ENCODE measurements at regions not wholly inside any gene's neighbourhood (a gene's known extent, or its start where the extent isn't known, plus 50 kb on each side); places are given as distances from the start of the nearest gene placed in this dataset.

- H2AK5ac ChIP-seq (ENCODE audit: low read depth, low read length): no peak overlapping the region
- H3K79me1 ChIP-seq (ENCODE audit: low read depth, low read length): no peaks in the 10 kb centered on the region
- H3K4ac ChIP-seq (replicated peaks; ENCODE audit: insufficient read length, low read depth, low read length): no peak overlapping the region
- DNase-seq (ENCODE audit: low read depth in 1 of 2, low spot score in 2 of 2): peak in 1 of 2 experiments; percentile 66
- no peaks in the 10 kb centered on the region; a peak in 1 of 7 replicates for H3K4me1 ChIP-seq (replicated peaks in 1 of 4; ENCODE audit: control insufficient read depth in 3 of 4, insufficient read depth in 4 of 4, low read length in 3 of 4)
- no peak overlapping the region for H2BK20ac ChIP-seq (ENCODE audit: low read length)
- no peak overlapping the region for H2BK120ac ChIP-seq (replicated peaks; ENCODE audit: low read depth, low read length)
- no peak overlapping the region; the same call in 1 of the 2 replicates for H3K18ac ChIP-seq (ENCODE audit: extremely low read depth, low read length)
- H3K14ac ChIP-seq (ENCODE audit: insufficient read length): no peak overlapping the region
- no peak overlapping the region for H2BK15ac ChIP-seq (ENCODE audit: low read length)
- H2AFZ ChIP-seq (ENCODE audit: low read length): no peak overlapping the region
- ChIA-PET CTCF (ENCODE audit: partially characterized antibody) (interaction anchor here (0.6 to 3.3 kb wide), 31 partner anchors 8 to 1883 kb away, joined by 3 to 32 read pairs (median 3); no protein-coding TSS in a partner anchor), POLR2A (ENCODE audit: partially characterized antibody) (no interaction called here)
- no peaks in the 10 kb centered on the region for H3K27me3 ChIP-seq (replicated peaks in 1 of 4; ENCODE audit: control insufficient read depth in 3 of 4, extremely low read depth in 1 of 4, insufficient read depth in 3 of 4, low read length in 3 of 4)
- peak; percentile 96 for FAIRE-seq
- no peak overlapping the region; a peak in 1 of 4 replicates for H3K4me2 ChIP-seq (ENCODE audit: insufficient read depth in 1 of 2, low read depth in 2 of 2, low read length in 2 of 2)
- H3K9me3 ChIP-seq (ENCODE audit: insufficient read depth in 2 of 2, low read depth in 1 of 2, low read length in 1 of 2): no peaks in the 10 kb centered on the region
- no peak overlapping the region for H3K56ac ChIP-seq (replicated peaks; ENCODE audit: insufficient read length, low read depth, low read length)
- 29% methylated on average over 7 of the region's 7 CpGs; no CpG with 5 or more reads in 1 of the 2 experiments for WGBS, 2 experiments (ENCODE audit: extremely low coverage in 1 of 2, insufficient coverage in 1 of 2, insufficient read length in 1 of 2, insufficient replicate concordance in 2 of 2, low coverage in 1 of 2, low lambda C conversion rate in 2 of 2, missing lambda C conversion rate in 1 of 2)
- H3K27ac ChIP-seq (ENCODE audit: low read depth, low read length): no peak overlapping the region
- H3K4me3 ChIP-seq (ENCODE audit: extremely low read depth in 1 of 4, insufficient read depth in 2 of 4, low read depth in 3 of 4, low read length in 4 of 4): no peak overlapping the region
- no peaks in the 10 kb centered on the region for H3K36me3 ChIP-seq (ENCODE audit: control insufficient read depth in 2 of 4, insufficient read depth in 4 of 4, low read length in 3 of 4)
- no peak for TF ChIP-seq KDM1A (IDR thresholded peaks at IDR 0.05; ENCODE audit: borderline replicate concordance, low read length)
- peak; percentile 49 to 82 (median 55); a peak in 3 of 4 replicates for TF ChIP-seq CTCF (IDR thresholded peaks at IDR 0.05; ENCODE audit: control extremely low read depth in 1 of 3, insufficient read depth in 1 of 3, low read depth in 1 of 3, low read length in 3 of 3)
- TF ChIP-seq RAD21 (IDR thresholded peaks at IDR 0.05 in 1 of 2, conservative IDR thresholded peaks at IDR 0.05 in 1 of 2; ENCODE audit: low read depth in 2 of 2, low read length in 2 of 2): peak; percentile 93 to 95
- H3K23me2 ChIP-seq (ENCODE audit: low read depth, low read length): no peaks in the 10 kb centered on the region
- peak overlapping the region; percentile 39 for H4K5ac ChIP-seq (ENCODE audit: insufficient read length, low read depth, low read length)
- no peak overlapping the region for H4K8ac ChIP-seq (ENCODE audit: extremely low read depth, insufficient read depth, low read length)
- H3K23ac ChIP-seq (ENCODE audit: insufficient read length): no peak overlapping the region
- no peaks in the 10 kb centered on the region for H3K79me2 ChIP-seq (ENCODE audit: control insufficient read depth in 1 of 2, insufficient read depth in 2 of 2, low read length in 2 of 2)
- no peak overlapping the region for H2BK12ac ChIP-seq (ENCODE audit: low read depth, low read length)
- peak overlapping the region; percentile 46; the same call in 1 of the 2 replicates for H2BK5ac ChIP-seq (ENCODE audit: low read depth, low read length)
- no peaks in the 10 kb centered on the region for H4K20me1 ChIP-seq (replicated peaks in 1 of 2; ENCODE audit: control insufficient read depth in 1 of 2, insufficient read depth in 2 of 2, low read length in 2 of 2)
- no peak overlapping the region for H4K91ac ChIP-seq (replicated peaks; ENCODE audit: insufficient read length, low read length)
- H3K9ac ChIP-seq (replicated peaks in 1 of 4; ENCODE audit: extremely low read depth in 1 of 4, low read depth in 3 of 4, low read length in 3 of 4): no peak overlapping the region
These were observed 69.5 kb downstream of the C3orf38 start for GRCh38 chr3:88219138-88219792.

Data from H1 (cell line).